Activated CD4-positive, alpha-beta T cell treated with anti-CD3 and anti-CD28 coated beads for 4 hours (primary cell): ENCODE measurements at regions not wholly inside any gene's neighbourhood (a gene's known extent, or its start where the extent isn't known, plus 50 kb on each side); places are given as distances from the start of the nearest gene placed in this dataset.
"Not testable (repeated sequence)": the region's sequence is repeated elsewhere in the genome, so short reads cannot be mapped to it uniquely, and the experiment has no call there.

Experiments
- DNase-seq, 2 donors: peaks; one replicate each; pipeline ENCODE4 v3.0.0-alpha.2; 2020

DNA sequence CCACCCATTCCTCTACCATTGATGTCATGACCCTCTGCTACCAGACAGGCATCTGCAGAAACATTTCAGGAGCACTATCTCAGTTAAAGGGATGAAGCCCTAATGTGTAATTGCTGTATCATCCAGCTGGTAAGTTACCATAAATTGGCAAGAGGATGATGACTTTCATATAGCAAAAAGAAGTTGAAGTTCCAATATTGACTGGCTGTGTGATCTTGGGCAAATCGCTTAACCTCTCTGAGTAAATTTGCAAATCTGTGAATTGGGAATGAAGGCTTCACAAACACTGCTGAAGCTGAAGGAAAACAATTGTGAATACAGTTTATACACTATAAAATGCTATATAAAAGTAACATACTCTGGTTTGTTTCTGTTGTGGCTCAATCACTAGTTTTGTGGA lies 89.5 kb upstream of the PHACTR1 start:
- DNase-seq, result no peak

DNA sequence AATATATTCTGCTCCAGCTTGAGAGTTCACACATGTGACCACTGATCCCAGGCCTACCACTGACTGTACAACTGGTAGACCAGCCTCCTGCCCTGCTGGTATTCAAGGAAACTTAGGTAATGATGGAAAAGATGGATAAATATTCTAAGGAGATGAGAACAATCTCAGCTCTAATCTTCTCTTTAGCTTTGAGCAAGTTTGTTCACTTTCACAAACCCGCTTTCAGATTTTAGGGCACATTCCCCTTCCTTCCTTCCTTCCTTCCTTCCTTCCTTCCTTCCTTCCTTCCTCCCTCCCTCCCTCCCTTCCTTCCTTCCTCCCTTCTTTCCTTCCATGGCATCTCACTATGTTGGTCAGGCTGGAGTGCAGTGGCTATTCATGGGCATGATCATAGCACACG lies 88.2 kb upstream of the PHACTR1 start:
- DNase-seq, result no peak

DNA sequence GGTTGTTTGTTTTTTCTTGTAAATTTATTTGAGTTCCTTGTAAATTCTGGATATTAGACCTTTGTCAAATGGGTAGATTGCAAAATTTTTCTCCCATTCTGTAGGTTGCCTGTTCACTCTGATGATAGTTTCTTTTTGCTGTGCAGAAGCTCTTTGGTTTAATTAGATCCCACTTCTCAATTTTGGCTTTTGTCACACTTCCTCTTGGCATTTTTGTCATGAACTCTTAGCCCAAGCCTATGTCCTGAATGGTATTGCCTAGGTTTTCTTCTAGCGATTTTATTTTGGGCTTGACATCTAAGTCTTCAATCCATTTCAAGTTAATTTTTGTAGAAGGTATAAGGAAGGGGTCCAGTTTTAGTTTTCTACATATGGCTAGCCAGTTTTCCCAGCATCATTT lies 82.8 kb upstream of the PHACTR1 start:
- DNase-seq, result not testable (repeated sequence)

DNA sequence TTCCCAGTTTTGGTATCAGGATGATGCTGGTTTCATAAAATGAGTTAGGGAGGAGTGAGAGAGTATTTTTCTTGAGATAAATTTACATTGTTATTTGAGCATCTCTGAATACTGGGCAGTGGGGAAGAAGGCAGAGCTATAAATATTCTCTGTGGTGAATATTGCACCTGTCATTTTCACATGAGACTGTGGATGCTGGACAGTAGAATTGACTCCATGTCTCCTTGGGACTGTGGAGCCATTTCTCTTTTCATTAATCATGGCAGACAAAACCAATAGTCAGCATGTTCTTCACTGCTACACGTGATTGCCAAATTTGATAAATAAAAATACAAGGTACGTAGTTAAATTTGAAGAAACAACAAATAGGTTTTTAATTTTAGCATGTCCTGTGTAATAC lies 81.2 kb upstream of the PHACTR1 start:
- DNase-seq, result no peak

DNA sequence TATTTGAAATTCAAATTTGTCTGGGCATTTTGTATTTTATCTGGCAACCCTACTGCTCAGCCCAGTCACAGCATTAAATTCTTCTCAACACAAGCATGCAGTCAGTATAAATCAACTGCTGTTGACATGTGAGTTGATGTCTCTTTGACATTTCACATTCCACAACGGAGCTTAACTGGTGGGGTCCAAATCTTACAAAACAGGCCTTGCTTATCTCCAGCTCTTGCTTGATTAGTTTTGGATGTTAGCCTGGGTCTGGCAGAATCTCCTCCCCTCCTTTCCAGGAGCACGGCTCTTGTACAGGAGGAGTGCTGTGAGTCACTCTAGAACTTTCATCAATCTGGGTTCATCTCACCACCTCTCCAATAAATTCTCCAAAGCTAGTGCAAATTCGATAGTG lies 80.8 kb upstream of the PHACTR1 start:
- no peak for DNase-seq

DNA sequence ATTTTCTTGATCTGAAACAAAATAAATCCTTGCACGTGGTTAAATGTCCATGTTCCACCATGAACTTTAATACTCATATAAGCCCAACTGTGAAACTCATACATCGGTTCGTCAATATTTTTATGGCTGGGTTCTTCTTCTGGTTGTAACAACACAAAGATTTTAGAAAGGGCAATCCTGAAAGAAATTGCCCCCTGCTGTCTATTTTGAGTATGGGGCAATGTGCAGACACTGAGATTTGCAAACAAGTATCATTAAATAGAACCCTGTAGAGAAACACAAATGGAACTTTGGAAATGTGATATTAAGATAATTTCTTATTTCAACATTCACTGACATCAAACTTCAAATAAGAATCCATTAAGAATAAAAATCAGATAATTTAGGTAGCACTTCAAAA lies 80.2 kb upstream of the PHACTR1 start:
- DNase-seq, result no peak

DNA sequence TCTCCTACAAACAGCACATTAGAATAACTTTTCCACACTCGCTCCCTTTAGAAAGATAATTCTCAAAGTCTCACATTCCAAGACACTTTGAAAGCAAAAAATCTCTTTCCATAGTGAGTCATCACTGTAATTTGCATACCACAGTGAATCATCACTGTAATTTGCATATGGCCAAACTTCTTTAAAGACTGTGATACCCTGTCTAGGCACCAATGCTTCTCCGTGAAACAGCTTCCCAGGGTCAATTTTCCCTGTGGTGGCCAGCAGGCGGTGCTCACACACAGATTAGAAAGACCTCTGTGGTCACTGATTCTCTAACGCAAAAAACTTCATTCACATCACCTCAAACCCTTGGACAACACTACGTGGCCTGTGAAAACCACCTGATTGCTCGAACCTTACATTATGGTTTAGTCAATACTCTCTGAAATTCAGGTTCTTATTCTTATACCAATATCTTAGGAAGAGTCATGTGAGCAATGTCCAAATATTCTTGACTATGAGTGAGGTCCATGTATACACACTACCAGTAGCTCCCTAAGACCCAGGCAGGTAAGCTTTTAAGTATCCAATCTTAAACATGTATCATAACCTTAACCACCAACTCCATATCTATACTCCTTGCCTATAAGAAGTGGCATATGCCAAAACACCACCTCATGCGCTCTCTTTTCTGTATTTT lies 78.5 kb upstream of the PHACTR1 start:
- peak in 1 of 2 donors; percentile 2 for DNase-seq

DNA sequence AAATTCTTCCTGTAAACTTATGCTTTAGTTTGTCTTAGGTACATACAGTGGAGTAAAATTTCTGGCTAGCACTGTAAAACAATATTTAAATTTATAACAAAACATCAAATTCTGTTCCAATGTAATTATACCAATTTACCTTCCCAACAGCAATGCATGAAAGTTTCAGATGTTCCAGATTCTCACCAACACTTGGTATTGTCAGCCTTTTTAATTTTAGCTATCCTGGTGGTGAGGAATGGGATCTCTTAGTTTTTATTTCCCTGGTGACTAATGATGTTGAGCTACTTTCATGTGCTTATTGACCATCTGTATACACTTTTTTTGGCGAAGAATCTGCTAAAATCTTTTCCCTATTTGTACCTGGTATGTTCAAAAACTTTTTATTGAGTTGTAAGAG lies 76.1 kb upstream of the PHACTR1 start:
- DNase-seq, result no peak

DNA sequence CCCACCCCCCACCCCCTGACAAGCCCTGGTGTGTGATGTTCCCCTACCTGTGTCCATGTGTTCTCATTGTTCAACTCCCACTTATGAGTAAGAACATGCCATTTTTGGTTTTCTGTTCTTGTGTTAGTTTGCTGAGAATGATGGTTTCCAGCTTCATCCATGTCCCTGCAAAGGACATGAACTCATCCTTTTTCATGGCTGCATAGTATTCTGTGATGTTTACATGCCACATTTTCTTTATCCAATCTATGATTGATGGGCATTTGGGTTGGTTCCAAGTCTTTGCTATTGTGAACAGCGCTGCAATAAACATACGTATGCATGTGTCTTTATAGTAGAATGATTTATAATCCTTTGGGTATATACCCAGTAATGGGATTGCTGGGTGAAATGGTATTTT lies 74.8 kb upstream of the PHACTR1 start:
- DNase-seq, result not testable (repeated sequence)

DNA sequence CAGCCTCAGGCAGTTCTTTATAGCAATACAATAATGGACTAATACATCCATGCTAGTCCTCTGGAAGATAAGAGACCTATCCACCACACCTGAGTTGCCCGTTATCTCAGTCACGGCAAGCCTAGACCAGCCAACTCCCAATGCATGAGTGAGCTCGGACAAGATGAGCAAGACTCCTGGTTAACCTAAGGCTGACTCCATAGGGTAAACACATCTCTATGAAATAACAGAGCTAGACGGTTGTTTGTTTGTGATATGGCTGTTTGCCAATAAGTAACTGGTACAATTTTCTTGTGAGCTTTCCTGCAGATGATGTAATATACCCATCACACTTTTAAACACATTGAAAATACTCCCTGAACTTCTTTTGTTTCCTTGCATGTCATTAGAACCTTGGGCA lies 70.6 kb upstream of the PHACTR1 start:
- no peak for DNase-seq

DNA sequence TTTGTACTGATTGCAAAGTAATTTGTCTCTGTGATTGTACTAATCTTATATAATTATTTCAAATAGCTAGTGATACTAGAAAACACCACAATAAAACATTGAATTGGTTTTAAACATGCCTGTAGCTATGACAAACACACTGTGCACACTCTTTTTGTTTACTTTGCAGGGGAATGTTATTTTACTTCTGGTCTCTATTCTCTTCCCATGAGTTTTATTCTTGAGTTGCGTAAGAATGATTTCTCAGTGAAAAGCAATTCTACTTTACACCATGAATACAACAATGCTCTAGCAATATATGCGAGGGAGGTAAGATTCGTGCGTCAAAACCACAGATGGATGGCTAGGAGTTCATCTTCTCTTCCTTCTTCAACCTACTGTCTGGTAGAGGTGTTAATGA lies 68.4 kb upstream of the PHACTR1 start:
- no peak for DNase-seq

DNA sequence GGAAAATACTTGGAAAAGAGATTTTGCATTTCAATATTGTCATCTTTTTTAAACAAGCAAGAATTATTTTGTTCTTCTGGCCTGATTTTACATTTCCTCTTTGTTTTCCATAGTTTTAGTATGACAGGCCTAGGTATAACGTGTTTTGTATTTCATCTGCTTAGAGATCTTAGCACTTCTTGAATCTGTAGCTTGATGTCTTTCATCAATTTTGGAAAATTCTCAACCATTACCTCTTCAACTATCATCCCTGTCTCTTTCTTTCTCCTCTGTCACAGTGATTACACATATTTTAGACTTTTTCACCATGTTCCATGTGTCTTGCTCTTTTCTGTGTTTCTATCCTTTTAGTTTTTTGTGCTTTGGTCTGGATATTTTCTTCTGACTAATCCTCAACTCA lies 67.2 kb upstream of the PHACTR1 start:
- no peak for DNase-seq

DNA sequence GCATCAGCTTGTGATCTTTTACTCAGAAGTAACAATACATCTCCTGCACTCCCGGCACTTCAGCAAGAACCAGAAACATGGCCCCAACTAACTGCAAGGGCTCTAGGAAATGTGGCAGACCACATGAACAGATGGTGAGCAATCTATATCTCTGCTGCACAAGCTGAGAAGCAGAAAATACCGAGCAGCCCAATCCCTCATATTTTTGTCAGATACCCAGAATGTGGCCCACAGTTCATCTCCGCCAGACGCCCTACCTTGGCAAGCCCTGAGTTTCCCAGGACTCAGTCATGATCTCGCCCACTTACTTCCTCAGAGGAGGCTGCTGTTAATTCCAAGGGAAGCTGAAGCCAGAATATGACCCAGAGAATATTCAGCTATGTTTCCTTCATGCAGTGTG lies 63.1 kb upstream of the PHACTR1 start:
- no peak for DNase-seq

DNA sequence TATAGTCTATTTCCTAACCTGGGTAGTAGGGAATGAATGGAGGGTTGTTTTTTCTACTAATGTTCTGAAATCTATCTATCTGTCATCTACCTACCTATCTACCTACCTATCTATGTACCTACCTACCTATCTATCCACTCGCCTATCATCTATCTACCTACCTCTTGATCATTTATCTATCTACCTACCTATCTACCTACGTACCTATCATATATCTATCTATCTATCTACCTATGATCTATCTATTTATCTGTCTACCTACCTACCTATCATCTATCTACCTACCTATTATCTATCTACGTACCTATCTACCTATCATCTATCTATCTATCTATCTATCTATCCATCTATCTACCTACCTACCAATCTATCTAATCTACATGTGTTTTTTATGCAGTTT lies 62.5 kb upstream of the PHACTR1 start:
- DNase-seq, result no peak

DNA sequence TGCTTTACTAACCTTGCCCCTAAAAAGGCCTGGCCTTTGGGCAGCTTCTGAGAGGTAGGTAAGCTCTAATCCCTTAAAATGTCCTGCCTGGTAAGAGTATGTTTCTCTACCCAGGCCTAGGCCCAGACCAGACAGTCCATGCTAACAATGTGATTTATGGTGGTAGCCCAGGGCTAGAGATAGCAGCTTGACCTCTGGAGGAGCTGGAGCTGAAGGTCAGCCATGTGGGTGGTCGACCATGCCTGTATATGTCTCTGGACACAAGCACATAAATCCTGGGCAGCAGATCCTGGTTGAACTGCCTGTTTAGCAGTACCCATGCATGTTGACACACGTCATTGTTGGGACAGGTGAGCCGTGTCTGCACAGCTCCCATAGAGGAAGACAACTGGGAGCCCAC lies 62.1 kb upstream of the PHACTR1 start:
- DNase-seq, result no peak

DNA sequence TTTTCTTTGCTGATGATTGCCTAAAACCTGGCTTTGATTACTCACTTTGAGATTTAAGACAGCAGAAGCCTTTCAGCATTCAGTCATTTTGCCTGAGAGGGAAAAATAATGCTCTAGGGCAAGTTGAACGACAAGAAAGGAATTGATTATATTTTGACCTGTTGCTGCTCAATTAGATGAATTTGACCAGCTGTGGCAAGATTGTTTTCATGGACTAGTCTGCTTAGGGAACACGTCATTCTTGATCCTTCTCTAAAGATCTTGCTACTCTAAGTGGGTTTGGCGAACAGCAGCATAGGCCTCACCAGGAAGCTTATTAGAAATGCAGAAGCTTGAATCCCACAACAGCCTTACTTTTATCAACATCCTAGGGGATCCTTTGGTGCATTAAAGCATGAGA lies 59.7 kb upstream of the PHACTR1 start:
- no peak for DNase-seq

DNA sequence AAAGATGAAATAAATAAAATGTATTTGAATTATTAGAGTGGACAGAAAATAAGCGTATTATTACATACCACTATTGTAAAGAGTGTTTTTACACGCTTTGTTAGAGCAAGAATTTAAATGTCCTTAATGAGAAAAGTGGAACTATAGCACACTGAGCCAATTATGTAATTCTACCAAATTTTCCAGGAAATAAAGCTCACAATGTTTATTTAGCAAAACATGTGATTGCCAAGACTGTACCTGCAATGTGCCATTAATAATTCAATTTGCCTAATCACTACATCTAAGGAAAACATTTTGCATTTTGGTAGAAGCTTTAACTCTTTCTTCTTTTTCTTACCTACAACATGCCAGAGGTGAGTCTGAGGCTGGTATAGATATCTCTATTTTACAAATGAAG lies 58.7 kb upstream of the PHACTR1 start:
- DNase-seq, result no peak

DNA sequence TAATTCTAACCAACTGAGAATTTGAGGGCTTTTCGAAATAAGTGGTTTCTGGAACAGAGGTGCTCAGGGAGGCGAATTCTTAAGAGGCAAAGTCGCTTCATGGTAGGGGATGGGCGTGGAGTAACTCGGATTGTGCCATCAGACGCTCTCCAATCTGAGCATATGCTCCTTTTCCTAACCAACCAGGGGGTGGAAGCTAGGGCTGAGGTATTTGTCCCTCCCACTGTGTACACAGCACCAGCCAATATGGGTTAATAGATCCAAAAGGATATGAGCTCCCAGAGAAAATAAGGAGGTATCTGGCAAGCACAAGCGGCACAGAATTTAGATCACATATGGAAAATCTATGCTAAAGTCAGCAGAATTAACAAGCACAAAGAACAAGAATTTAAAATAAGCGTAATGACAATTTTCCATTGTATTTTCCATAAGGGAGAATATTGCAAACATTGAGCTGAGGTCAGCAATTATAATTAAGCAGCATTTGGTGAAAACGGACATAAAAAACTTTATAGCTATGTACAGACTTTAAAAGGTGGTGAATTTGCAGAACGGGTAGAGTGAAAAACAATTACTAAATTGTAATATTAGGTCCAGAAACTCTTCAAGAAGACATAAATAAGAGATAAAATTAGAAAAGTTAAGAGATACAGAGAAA lies 55.0 kb upstream of the PHACTR1 start:
- DNase-seq, result no peak
